Peyer's patch (tissue), 4 donors: ENCODE measurements at regions not wholly inside any gene's neighbourhood (a gene's known extent, or its start where the extent isn't known, plus 50 kb on each side); places are given as distances from the start of the nearest gene placed in this dataset.

Source experiments
- CTCF ChIP-seq, 6 experiments: fragments of 450-650 bp in 4 of 6; fragments of 200-600 bp in 2 of 6; sonication (generic) in 1 of 6; IDR thresholded peaks; one replicate each; pipeline ENCODE4 v1.5.1; 2017 to 2019; ENCODE audit warnings: antibody characterized with exemption in 6 of 6, mild to moderate bottlenecking in 3 of 6, moderate library complexity in 1 of 6
- POLR2A ChIP-seq, 2 donors: fragments of 450-650 bp; IDR thresholded peaks; one replicate each; pipeline ENCODE4 v1.5.1; 2017; ENCODE audit warnings: antibody characterized with exemption in 2 of 2, mild to moderate bottlenecking in 2 of 2, moderate library complexity in 2 of 2

- TF ChIP-seq POLR2A (IDR thresholded peaks at IDR 0.05) (no peak), CTCF (IDR thresholded peaks at IDR 0.05) (no peak)
These were observed 124.0 kb upstream of the ERG start for GRCh38 chr21:38622081-38622826.
